Right lobe of liver (tissue), 4 donors: ENCODE measurements at regions not wholly inside any gene's neighbourhood (a gene's known extent, or its start where the extent isn't known, plus 50 kb on each side); places are given as distances from the start of the nearest gene placed in this dataset.

Experiments
- POLR2A ChIP-seq: fragments of 450-650 bp; IDR thresholded peaks from one replicate; pipeline ENCODE4 v1.6.1; 2017; ENCODE audit warnings: antibody characterized with exemption, mild to moderate bottlenecking
- TF ChIP-seq, protein P1 (sequence below), 4 donors: fragments of 200-600 bp in 3 of 4; fragments of 450-650 bp in 1 of 4; IDR thresholded peaks; one replicate each; pipeline versions ENCODE4 v1.5.1 to v1.8.0; 2016 to 2022; ENCODE audit warnings: antibody characterized with exemption in 4 of 4, mild to moderate bottlenecking in 2 of 4
- donor health status: DM: no; HTN: no; CAD: no.
- donor health status: DM: no; HTN: no; CAD: no.
- donor health status: DM: no; HTN: yes; CAD: no.

DNA sequence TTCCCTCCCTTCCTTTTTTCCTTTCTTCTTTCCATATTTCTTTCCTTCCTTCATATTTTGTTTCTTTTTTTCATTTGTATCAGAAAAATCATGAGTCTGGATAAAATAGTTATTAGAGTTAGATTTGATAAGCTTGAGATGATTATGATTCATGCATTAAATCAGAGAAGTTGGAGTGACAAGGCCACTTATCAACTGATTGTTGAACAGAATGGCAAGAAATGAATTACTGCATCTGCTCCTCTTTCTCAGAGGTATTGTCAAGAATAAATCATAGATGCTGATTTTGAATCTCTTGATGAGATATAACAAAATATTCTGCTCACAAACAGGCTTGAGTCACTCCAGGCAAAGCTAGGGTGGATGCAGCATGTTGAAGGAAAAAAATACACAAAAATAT is 54.6 kb upstream of the ANO5 start:
- TF ChIP-seq POLR2A, result no peak
- TF ChIP-seq, protein P1, sequence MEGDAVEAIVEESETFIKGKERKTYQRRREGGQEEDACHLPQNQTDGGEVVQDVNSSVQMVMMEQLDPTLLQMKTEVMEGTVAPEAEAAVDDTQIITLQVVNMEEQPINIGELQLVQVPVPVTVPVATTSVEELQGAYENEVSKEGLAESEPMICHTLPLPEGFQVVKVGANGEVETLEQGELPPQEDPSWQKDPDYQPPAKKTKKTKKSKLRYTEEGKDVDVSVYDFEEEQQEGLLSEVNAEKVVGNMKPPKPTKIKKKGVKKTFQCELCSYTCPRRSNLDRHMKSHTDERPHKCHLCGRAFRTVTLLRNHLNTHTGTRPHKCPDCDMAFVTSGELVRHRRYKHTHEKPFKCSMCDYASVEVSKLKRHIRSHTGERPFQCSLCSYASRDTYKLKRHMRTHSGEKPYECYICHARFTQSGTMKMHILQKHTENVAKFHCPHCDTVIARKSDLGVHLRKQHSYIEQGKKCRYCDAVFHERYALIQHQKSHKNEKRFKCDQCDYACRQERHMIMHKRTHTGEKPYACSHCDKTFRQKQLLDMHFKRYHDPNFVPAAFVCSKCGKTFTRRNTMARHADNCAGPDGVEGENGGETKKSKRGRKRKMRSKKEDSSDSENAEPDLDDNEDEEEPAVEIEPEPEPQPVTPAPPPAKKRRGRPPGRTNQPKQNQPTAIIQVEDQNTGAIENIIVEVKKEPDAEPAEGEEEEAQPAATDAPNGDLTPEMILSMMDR (IDR thresholded peaks at IDR 0.05), result no peak
